Kidney epithelial cell (primary cell): ENCODE measurements at regions not wholly inside any gene's neighbourhood (a gene's known extent, or its start where the extent isn't known, plus 50 kb on each side); places are given as distances from the start of the nearest gene placed in this dataset.
"Not testable (repeated sequence)": the region's sequence is repeated elsewhere in the genome, so short reads cannot be mapped to it uniquely, and the experiment has no call there.

Source experiments
- DNase-seq: peaks from one replicate; pipeline ENCODE4 v3.0.0-alpha.2; 2010; ENCODE audit warnings: low read depth
- H3K27me3 ChIP-seq: 2 replicates; pipeline ENCODE4 v1.6.0; 2011; ENCODE audit warnings: low read length; ENCODE audit not compliant: control insufficient read depth, insufficient read depth
- H3K36me3 ChIP-seq: 2 replicates; pipeline ENCODE4 v1.5.1; 2011; ENCODE audit warnings: low read length; ENCODE audit not compliant: control insufficient read depth, insufficient read depth
- H3K4me3 ChIP-seq: 2 replicates; pipeline ENCODE4 v1.5.1; 2011; ENCODE audit warnings: low read depth, mild to moderate bottlenecking, control low read depth, low read length
- TF ChIP-seq, protein P1 (sequence below): IDR thresholded peaks from 2 replicates; pipeline ENCODE4 v1.5.1; 2011; ENCODE audit warnings: mild to moderate bottlenecking, moderate library complexity, low read length, control low read depth, inconsistent platforms; ENCODE audit not compliant: insufficient read depth, poor library complexity, severe bottlenecking

DNA sequence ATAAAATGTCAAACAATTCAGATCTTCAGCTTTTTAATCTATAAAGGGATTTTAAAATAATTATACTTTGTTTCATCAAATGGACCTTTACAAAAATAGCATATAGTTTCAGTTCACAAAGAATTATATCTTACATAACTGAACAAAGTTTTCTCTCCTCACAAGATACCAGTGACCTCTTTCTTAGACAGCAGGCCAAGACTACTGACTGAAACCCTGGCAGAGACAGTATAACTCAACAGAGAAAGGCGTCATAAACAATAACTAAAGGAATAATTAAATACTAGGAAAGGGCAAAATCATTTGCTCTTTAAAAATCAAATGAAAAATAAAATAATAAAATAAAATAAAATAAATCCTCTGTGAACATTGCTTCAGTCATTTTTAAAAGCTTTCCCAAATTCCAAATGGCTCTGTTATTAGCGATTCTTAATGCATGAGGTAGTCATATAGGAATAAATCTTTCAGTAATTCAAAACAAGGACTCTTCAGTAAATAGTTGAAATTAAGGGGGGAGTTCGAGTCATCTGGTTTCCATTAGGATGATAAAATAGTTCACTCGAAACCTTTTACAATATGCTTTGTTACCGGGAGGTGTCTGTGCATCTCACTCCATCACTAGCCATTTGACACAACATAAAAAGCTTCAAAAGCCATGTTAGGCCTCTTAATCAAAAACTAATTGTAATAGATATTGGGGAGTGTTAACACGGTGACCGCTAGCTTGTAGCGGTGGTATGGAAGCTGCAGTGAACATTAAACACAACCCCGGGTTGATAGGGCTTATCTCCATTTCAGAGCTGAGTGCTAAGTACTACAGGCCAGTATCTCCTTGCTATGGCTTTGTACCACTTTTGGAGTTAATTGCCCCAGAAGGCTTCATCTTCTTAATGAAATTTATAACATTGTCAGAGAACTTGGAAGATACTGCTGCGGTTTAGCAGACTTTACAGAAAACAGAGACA, 142.9 kb upstream of the NR2F2 start:
- Histone ChIP-seq H3K27me3 (no peaks in the 10 kb centered on the region), H3K36me3 (no peaks in the 10 kb centered on the region), H3K4me3 (no peak overlapping the region)
- DNase-seq, result no peak
- TF ChIP-seq, protein P1, sequence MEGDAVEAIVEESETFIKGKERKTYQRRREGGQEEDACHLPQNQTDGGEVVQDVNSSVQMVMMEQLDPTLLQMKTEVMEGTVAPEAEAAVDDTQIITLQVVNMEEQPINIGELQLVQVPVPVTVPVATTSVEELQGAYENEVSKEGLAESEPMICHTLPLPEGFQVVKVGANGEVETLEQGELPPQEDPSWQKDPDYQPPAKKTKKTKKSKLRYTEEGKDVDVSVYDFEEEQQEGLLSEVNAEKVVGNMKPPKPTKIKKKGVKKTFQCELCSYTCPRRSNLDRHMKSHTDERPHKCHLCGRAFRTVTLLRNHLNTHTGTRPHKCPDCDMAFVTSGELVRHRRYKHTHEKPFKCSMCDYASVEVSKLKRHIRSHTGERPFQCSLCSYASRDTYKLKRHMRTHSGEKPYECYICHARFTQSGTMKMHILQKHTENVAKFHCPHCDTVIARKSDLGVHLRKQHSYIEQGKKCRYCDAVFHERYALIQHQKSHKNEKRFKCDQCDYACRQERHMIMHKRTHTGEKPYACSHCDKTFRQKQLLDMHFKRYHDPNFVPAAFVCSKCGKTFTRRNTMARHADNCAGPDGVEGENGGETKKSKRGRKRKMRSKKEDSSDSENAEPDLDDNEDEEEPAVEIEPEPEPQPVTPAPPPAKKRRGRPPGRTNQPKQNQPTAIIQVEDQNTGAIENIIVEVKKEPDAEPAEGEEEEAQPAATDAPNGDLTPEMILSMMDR, result no peak

DNA sequence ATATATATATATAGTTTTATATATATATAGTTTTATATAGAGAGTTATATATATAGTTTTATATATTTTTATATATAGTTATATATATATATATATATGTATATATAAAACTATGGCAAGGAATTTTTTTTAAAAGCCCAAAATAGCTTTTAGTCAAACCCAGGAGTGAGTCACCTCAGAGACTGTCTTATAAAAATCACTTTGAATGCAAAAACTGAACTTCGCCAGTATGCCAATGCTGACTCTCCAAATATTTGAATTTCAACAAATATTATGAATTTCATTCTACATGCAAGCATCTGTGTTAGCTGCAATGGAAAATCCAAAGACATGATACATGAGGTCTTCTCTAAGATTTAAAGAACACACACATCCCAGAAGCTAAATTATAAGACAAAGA, 132.8 kb upstream of the NR2F2 start:
- no peak overlapping the region for H3K4me3 ChIP-seq
- no peaks in the 10 kb centered on the region for H3K36me3 ChIP-seq
- TF ChIP-seq, protein P1, result no peak
- DNase-seq, result no peak
- H3K27me3 ChIP-seq, result no peaks in the 10 kb centered on the region

DNA sequence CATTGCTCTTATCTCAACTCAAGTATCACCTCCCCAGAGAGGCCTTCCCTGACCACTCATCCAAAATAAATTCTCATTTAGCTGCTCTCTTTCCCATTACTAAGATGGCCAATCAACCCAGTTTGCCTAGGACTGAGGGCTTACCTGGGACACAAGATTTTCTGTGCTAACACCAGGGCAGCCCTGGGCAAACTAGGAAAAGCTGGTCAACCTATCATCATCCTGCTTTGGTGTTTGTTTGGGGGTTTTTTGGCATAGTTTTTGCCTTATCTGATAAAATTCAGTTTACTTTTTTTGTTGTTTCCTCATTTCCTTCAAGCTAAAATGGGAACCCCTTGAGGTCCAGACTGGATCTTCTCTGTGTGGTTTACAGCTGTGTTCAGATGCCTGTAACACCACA, 131.4 kb upstream of the NR2F2 start:
- DNase-seq, result no peak
- Histone ChIP-seq H3K36me3 (no peaks in the 10 kb centered on the region), H3K4me3 (no peak overlapping the region), H3K27me3 (no peaks in the 10 kb centered on the region)
- TF ChIP-seq, protein P1, result no peak

DNA sequence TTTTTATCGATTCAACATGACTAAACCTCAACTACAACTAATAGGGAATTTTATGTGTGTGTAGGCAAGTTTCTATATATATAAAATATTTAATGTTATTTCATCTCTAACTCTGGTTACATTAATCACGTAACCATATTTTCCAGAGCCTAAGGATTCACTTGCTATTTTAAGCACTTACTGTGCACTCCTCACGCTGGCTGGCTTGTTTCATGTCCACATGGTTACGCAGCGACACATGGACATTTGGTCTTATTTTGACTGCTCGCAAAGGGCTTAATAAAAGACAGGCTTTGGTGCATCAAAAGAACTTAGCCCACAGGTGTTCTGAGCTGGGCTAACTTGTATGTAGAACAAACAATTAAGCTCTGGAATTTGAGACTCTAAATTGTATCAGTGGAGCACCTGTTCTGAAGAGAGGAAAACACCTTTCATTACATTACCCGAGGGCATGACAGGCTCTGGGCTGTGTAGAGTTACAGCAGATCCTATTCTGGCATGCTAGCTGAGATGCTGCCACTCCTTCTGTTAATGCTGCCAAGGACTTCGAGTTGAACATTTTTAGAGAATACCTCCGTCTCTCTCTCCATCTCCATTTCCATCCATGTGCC, 130.0 kb upstream of the NR2F2 start:
- Histone ChIP-seq H3K36me3 (no peaks in the 10 kb centered on the region), H3K27me3 (no peaks in the 10 kb centered on the region), H3K4me3 (no peak overlapping the region)
- no peak for DNase-seq
- TF ChIP-seq, protein P1, result no peak

DNA sequence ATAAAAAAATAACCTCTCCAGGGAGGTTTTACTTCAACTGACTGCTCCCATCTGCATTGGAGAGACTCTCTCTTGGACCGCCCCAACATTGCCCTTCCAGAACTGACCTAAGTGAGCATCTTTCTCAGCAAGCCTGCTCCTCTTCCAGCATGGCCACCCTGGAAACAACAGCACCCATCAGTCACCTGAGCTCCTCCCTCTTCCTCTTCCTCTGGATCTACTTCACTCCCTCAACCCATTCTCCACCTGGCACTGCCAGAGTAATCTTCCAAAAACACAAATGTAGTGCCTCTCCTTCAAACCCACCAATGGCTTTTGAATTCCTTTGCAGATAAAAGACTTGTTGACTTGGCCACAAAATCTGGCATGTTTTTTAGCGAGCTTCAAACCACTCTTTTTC, 128.8 kb upstream of the NR2F2 start:
- DNase-seq, result no peak
- H3K36me3 ChIP-seq, result no peaks in the 10 kb centered on the region
- TF ChIP-seq, protein P1, result no peak
- H3K27me3 ChIP-seq, result no peaks in the 10 kb centered on the region
- H3K4me3 ChIP-seq, result no peak overlapping the region

DNA sequence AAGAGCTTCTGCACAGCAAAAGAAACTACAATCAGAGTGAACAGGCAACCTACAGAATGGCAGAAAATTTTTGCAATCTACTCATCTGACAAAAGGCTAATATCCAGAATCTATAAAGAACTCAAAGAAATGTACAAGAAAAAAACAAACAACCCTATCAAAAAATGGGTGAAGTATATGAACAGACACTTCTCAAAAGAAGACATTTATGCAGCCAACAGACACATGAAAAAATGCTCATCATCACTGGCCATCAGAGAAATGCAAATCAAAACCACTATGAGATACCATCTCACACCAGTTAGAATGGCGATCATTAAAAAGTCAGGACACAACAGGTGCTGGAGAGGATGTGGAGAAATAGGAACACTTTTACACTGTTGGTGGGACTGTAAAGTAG, 124.9 kb upstream of the NR2F2 start:
- not testable (repeated sequence) for H3K36me3 ChIP-seq, H3K27me3 ChIP-seq, DNase-seq, H3K4me3 ChIP-seq
